ENCODE measurements at regions not wholly inside any gene's neighbourhood (a gene's known extent, or its start where the extent isn't known, plus 50 kb on each side); places are given as distances from the start of the nearest gene placed in this dataset.
A peak's percentile ranks its signal among the peaks of the same experiment; 100 is the strongest.

DNA sequence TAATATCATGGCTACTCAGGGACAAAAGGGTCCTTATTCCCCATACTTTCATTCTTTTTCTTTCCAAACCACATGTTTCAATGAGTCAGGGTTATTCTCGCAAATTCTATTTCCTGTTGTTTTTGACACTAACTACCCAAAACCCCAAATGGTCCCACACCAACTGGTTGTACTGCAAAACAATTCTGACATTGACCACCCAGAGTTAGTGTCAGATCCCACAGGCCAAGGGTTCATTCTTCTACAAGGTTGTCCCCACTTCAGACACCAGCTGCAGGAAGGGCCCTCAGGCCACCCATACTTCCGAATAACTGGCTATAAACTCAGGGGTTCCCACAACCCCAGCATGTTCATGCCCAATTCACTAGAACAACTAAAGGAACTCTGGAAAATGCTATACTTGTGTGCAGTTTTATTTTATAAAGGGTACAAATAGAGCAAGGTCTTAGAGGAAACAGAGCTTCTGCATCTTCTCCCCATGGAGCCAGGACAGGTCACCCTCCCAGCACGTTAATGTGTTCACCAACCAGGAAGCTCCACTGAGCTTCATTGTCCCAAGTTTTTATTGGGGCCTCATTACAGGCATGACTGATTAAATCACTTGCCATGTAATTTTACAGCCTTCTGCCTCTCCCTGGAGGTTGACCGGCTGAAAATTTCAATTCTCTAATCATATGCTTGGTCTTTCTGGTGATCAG lies 334.8 kb downstream of the DRD1 start:
- no peak for DNase-seq (ENCODE audit: low spot score)

DNA sequence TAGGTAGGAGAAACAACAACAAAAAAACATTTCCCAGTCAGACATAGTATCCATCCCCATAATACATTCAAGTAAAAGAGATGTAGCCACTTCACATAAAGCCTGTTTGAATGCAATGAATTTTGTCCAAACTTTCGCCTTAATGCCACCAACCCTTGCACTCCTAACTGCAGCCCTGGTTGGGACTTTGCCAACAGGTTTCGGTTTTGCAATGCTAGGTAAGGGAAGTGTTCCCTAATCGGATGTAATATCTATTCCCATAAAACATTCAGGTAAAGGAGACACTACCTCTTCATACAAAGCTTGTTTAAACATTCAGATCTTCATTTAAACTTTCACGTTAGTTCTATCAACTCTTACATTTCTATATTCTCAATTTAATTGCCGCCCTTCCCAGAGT lies 336.1 kb downstream of the DRD1 start:
- no peak for DNase-seq (ENCODE audit: low spot score)

DNA sequence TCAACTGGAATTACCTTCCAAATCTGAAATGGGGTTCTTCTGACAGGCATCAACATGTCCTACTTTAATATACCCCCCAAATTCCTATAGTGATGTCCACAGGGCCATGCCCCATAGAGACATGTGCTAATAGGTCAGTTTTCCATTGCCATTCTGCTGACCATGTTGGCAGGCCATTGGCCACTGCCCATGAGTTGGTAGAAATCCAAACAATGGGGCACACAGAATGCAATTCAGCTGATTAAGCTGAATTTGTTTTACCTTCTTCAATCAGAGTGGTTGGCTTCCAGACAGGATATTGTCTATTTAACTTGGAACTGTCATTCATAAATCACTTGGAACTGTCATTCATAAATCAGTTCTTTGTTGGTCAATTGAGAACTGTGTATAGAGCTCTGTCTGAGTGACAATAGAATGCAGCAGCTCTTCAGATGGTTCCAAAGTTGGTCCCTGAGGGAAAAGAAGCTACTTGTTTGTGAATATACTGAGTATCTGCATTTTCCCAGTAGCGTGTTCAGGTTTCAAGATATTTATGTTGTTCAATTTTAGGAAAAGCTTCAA lies 336.9 kb downstream of the DRD1 start:
- DNase-seq (ENCODE audit: low spot score) = no peak

DNA sequence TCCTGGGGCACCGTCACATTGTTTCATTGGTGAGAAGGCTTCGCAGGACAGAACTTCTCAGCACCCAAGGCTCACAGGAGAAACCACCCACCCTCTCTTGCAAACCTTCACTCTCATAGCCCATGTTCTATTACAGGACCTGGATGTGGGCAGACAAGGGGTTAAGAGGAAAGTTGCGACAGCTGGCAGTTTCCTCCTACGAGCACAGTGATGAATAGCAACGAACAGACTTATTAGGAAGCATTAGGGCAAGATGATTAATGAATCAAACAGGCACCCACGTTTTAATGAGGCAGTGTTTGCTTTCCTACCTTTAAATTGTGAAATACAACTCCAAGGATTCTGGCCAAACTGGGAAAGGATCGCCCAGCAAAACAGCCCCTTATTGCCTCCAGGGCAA lies 339.3 kb downstream of the DRD1 start:
- DNase-seq (ENCODE audit: low spot score) = no peak

DNA sequence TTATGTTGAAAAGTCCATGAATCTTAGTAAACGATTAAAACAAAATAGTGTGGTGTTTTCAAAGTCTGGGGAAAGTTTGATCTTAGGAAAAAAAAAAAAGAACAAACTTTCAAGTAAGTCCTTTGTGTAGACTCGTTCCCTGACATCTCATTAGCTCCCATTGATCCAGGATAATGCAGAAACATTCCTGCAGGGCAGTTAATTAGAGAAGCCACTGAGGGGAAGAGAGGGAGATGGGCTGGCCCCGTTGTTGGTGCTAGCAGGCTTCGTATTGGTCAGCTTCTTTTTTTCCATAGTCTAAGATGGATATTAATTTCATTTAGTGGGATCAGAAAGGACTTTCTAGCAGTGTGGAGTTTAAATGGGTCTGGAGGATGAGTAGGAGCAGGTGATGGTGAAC lies 340.2 kb downstream of the DRD1 start:
- DNase-seq (ENCODE audit: low spot score) = no peak

DNA sequence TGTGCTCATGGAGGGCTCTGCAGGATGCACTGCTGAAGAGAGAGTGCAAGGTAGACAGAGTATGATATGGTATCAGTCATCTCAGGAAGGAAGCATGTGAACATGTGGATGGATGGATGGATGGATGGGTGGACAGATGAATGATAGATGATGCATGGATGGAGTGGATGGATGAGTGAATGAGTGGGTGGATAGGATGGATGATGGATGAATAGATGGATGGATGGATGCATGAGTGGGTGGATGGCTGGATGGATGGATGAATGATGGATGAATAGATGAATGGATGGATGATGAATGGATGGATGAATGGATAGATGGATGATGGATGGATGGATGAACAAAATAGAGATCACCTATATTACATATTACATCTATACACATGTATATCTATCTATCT lies 341.3 kb downstream of the DRD1 start:
- DNase-seq (ENCODE audit: low spot score) = no peak

DNA sequence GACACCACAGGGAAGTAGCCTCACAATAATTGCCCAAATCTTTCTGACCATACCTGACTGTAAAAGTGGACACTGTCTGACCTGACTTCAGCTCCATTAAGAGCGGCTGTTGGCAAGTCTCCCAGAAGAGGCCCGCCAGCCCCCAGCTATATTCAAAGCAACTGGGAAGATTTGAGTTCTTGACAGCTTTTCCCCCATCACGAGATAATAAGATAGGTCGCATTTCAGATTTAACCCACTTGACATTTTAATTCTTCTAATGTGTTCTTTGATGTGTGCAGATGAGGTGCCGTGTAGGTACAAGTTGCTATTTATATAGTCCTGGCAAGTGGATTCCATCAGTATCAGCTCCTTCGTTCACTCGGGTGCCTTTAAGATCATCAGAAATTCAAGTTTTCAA lies 345.7 kb downstream of the DRD1 start:
- peak; percentile 24 for DNase-seq (ENCODE audit: low spot score)

DNA sequence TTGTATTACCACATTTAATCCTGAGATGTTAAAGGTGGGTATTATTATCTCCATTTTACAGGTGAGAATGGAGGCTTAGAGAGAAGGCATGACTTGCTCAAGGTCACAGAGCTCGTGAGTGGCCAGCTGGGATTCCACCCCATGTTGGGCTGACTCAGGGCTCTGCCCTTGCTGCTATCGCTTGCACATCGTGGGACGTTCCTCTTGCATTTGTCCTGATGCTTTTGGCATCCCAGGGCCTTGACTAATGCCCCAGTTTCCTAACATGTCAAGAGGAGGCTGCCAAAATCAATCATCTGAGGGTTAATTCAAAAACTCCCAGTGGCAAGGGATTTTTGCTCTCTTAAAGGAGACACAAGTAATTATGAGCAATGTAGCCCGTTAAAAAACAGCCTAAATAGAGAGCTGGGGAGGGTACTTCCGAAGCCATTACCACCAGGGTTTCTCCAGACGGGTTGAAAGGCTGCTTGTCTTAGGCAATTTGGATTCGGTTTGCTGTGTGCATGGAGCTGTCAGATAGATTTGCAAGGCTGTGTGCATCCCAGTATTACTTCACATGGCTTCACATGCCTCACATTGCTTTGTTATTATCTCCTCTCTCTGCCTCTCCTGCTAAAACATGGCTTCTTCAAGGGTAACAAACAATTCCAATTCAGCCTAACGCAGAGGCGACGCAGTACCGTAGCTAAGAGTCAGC lies 347.4 kb downstream of the DRD1 start:
- no peak for DNase-seq (ENCODE audit: low spot score)

DNA sequence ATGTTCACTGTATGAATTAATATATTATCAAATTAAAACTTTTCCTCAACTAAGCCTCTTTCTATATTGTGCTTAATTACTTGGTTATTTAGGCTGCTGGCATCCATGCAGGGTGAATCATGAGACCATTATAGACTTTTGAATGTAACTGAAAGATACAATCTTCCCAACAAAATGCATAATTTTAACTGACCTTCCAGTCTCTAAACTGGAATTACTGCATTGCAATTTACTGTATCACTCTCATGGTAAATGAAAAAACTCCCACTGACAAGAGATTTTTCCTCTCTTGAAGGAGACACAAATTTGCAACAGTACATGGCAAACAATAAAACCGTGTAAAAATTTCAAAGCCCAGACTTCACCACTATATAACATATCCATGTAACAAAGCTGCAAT lies 349.5 kb downstream of the DRD1 start:
- no peak for DNase-seq (ENCODE audit: low spot score)

DNA sequence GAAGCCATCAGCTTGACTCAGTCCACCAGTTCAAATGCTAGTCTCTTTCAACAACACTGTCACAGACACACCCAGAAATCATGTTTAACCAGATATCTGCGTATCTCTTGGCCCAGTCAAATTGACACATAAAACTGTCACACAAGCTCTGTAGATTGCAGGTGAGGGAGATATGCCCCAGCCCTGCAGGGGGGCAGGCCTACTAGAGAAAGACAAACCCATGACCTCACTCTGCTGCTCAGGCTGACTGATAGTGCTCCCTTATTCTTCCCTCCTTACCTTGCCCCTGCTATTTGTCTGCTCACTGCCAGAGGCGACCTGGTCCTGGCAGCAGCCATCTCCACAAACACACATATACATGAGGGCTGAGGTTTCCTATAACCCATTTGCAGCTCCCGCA lies 351.3 kb downstream of the DRD1 start:
- no peak for DNase-seq (ENCODE audit: low spot score)

DNA sequence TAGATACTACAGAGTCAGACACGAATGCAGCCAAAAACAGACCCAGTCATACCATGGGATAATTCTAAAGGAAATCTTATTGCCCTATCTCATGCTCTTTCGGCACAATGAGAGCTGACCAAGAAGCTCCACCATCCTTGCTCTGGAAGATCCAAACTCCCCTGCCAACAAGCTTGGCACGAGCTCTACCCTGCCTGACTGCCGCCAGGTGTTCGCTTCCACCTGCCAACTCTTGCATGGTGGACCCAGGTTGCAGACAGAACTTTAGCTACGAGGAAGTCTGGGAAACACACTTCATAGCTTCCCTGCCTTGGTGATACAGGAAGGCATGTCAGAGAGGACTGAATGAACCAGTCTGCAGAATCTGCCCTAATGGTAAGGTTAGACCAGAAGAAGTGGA lies 355.0 kb downstream of the DRD1 start:
- DNase-seq (ENCODE audit: low spot score) = no peak

DNA sequence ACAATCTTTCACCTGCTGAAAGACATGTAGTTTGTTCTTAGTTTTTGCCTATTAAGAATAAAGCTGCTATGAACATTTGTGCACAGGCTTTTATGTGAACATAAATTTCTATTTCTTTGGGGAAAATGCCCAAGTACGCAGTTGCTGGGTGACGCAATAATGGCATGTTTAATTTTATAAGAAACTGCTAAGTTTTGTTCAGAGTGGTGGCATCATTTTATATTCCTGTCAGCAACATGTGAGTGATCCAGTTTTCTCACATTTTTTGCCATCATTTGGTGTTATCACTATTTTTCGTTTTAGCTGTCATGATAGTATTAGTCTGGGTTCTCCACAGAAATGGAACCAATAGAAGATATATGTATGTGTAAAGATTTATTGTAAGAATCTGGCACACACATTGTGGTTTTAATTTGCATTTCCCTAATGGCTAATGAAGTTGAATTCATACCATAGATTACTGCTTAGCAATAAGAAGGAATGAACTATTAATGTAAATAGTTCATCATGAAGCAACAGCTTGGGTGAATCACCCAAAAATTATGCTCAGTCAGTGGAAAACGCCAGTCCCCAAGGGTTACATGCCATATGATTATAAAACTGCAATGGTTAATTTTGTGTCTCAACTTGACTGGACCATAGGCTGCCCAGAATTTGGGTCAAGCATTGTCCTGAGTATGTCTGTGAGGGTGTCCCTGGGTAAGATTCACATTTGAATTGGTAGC lies 358.6 kb downstream of the MSX2 start:
- no peak for DNase-seq (ENCODE audit: low spot score)

DNA sequence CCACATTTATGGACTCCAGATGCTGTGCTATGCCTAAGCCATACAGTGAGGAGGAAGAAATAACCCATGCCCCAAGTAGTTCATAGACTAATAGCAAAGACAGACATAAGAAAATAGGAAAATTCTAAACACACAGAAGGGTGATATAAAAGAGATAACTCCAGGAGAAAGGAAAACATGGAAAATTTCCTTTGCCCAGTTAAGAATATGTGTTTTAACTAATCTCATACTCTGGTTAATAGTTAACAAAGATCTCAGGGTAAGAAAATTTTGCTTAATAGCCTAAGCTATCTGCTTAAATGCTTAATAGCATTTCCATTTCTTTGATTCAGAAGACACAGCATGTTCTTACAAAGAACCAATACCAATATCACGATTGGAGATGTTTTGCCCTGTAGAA lies 358.0 kb downstream of the MSX2 start:
- DNase-seq (ENCODE audit: low spot score) = no peak

DNA sequence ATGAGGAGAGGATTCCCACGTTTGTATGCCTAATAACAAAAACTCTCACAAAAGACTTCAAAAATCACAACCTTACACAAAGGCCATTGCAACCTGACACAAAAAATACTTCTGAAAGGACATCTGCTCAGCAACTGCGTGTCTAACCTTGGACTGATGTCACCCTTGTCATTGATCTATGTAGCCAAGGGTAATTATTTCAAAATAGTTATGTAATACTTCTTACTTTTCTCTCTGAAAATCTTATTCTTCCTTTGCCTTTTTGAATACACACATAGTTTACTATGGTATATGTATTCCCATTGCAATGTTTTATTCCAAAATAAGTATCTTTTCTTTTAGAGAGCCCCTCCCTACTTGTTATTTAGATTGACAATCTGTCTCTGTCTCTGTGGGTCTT lies 355.3 kb downstream of the MSX2 start:
- no peak for DNase-seq (ENCODE audit: low spot score)

DNA sequence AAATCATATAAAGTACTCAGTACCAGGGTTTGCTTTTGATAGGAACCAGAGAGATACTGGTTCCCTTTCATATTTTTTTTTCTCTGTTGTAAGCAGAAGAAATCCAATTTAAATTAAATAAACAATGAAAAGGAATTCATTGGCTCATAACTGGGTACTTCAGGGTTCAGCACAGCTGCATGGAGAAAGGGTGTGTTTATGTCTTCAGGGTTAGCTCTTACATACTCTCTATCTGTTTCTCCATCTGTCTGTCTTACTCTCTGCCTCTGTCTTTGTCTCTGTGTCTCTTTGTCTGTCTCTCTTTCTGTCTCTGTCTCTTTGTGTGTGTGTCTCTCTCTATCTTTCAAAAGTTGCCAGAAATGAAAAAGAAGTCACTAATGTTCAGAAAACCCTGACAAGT lies 345.9 kb downstream of the MSX2 start:
- DNase-seq (ENCODE audit: low spot score) = no peak

DNA sequence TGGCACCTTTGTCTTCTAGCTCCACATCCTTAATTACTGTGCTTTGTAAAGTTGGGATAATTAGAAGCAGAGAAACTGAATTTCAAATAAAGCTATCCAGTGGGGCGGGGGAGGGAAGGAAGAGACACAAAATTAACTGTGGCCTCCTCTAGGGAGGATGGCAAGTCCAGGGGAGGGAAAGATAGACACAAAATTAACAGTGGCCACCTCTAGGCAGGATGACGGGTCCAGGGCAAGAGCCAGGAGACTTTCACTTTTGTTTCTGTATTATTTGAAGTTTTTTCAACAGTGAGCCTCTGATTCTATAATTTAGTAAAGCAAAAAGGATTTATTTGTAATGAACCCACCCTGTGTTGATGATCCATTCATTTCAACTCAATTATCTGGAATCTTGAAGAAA lies 335.9 kb downstream of the MSX2 start:
- no peak for DNase-seq (ENCODE audit: low spot score)

DNA sequence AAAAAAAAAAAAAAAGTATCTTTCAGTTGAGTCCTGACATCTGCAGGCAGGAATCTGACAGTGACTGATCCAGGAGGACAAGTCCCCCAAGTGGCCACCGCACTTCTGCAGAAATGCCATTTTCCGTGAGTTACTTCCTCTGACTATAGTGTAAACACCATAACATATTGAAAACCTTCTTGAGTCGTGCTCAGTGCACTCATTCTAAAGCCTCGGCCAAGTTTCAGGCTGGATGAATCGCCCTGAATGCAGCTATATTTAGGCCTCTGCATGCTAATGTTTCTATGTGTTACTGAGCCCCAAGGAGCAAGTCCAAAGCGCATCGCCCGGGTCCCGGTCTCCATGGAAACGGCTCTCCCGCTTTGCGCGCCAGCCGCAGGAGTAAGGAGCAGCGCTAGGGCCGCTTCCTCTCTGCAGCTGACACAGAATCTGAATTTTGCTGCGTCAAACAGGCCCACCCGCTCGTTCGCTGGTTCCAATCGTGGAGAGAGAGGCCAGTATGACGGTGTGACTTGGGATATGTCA lies 335.4 kb downstream of the MSX2 start:
- DNase-seq (ENCODE audit: low spot score) = peak; percentile 74

DNA sequence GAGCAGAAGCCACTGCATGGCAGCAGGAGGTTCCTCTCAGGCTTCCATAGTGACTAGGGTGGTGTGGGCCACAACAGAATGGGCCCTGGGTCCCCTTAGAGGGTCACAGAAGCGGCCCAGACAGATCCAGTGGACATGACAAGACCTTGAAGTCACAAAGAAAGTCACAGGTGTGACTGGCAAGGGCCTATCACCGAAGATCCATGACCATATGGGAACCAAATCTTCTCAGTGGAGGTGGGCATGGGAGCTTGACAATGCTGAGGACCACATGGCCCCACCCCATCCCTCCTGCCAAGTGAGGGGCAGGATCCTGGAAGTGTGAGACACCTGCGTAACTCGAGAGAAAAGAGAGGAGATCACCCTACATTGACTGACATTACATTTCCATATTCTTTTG lies 332.4 kb downstream of the MSX2 start:
- DNase-seq (ENCODE audit: low spot score) = no peak

DNA sequence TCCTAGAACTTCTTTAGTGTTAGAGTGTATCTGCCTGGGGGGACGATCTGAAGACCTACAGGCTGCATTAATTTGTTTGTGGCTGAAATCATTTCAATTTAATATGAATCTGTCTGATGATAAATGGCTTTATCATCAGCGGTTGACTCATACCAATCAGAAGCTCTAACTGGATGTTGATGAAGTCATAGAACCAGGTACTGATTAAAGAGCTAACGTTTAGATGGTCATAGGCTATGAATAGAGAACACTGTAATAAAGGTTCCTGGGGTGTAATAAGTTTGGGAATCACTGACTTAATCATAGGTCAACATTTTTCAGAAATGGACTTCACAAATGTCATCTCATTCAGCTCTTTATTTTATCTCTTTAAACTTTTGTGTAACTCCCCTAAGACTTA lies 329.9 kb downstream of the MSX2 start:
- DNase-seq (ENCODE audit: low spot score) = no peak

DNA sequence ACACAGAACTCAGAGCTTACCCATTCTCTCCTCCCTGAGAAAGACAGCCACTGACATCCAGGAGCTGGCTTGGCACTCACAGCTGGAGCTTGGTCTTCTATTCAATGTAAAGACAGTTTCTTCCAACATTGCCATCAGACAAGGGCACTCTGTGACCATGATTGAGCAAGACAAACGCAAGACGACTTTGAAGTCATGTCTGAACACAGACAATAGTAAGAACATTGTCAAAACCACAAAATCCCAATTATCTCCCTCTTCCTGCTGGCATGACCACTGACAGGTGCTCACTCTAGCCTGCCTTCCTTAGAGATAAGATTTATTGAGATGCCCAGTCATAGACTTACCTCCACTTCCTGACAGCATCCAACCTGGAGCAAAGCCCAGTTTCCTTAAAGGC lies 328.0 kb downstream of the MSX2 start:
- no peak for DNase-seq (ENCODE audit: low spot score)

DNA sequence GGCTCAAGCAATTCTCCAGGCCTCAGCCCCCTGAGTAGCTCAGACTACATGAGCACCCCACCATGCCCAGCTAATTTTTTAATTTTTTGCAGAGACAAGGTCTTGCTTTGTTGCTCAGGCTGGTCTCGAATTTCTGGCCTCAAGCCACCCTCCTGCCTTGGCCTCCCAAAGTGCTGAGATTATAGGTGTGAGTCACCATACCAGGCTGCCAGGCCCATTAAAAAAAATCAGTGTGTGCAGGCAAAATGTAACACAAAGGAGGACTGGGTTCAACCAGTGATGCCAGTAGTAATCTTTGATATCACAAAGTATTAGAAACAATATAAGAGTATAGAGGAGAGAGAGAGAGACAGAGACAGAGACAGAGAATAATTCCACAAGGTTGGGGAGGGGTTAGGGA lies 322.7 kb downstream of the MSX2 start:
- no peak for DNase-seq (ENCODE audit: low spot score)

DNA sequence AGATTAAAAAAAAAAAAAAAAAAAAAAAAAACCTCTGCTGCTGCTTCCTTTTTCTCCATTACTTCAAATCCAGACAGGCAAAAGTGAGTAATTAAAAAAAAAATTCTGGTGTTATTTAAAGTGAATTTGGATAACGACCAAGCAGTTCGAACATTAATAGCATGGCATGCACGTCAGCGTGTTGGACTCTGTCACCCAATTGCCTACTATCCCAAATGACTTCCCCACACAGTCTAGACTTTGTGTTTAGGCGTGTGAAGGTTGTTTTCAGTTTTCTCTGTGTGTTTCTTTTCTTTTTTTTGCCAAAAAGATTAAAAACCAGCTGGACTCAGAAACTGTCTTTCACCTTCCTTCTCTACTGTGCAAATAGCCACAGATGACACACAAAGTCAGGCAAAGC lies 321.4 kb downstream of the MSX2 start:
- no peak for DNase-seq (ENCODE audit: low spot score)

DNA sequence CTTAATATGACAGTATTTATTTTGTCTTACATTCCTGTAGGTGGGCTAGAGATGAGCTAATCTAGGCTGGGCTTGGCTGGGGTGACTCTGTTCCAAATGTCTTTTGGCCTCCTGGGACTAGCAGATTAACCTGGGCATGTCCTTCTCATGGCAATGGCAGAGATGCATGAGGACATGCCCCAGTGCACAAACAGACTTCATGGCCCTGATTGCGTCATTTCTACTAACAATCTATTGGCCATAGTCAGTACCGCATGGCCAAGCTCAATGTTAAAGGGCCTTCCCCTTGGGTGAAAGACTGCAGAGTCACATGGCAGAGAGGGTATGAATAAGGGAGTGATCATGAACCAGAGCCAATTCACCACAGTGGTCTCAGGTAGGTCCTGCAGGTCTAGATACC lies 313.4 kb downstream of the MSX2 start:
- DNase-seq (ENCODE audit: low spot score) = no peak

Measured in umbilical cord (tissue), 1 donor.